ENCODE measurements at regions not wholly inside any gene's neighbourhood (a gene's known extent, or its start where the extent isn't known, plus 50 kb on each side); places are given as distances from the start of the nearest gene placed in this dataset.

DNA sequence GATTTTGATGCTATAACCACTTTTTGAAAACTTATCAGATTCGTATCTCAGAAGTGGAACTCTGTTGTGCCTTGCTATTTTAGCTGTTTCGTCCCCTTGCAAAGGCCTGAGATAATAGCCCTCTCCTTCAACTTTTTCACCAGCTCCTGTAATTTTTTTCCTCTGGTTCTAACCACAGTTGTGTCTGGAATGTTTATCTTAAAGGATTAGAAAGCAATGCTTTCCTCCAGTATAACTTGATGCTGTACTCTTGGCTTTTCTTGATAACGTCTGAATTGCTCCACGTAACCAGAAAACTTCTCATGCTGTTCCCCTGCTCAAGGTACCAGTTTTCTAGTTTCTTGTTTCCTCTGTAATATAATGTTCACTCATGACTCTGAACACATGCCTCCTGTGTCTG, 209.4 kb downstream of the DTWD2 start:
- DNase-seq (ENCODE audit: low read depth), result no peak

DNA sequence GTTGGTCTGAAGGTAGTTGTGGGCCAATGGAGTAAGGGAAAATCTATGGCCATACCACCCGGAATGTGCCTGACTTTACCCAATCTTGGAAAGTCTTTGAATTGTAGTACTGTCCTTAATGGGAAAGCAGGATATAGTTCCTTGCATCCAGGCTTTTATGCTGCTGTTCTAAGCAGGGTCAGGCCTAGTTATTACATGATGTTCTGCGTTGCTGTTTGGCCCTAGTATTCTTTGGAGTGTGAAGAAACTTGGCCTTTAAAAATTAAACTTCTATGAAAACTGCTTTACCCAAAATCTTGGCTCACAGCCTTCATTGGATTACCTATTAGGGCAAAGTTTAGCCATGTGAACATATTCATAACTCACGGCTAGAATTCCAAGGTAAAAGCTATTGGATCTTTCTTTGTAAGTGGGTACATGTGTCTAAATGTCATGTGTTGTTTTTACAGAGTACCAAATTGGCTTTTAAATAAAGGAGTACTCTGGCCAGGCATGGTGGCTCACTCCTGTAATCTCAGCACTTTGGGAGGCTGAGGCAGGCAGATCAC, 211.1 kb downstream of the DTWD2 start:
- DNase-seq (ENCODE audit: low read depth), result no peak

DNA sequence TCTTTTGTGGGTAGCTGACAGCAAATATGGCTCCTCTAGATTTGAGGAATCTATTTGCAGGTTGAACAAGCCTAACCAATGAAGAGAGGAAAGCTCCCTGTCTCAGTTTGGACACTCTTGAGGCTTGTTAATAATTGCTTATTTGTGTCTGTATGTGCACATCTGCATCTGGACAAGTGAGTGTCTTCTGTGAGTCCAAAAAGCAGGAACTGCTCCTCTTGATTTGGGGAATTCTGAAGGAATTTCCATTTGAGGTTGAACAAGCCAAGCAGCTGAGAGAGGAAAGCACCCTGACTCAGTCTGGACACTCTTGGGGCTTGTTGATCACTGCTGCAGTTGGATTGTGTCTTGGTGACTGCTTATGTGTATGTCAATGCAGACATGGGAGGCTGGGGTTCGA, 211.6 kb downstream of the DTWD2 start:
- DNase-seq (ENCODE audit: low read depth), result no peak

DNA sequence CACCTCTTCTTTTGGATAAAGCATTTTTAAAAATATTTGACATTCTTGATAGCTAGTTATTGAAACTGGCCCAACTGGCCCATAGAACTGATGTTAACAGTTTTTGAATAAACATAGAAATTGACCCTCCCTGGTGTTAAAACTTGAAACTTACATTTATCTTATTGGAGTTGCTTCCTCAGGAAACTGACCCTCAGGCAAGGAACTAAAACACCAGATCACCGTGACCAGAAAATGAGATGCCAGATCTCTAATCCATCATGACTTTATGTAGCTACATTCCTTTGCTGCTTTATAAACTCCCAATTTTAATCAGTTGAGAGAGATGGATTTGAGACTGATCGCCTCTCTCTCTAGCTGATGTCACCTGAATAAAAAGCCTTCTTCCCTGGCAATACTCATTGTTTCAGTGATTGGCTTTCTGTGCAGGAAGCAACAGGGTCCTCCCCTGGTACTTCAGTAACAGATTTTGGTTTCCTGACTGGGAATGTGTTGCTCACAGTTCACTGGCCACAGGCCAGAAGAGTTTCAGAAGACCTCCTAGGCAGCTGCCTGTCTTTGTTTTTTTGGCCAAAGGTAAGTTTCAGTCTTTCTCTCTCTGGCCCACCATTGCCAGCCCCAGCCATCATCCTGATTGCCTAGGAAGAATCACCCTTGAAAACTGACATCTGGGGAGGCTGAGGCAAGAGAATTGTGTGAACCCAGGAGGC, 212.4 kb downstream of the DTWD2 start:
- no peak for DNase-seq (ENCODE audit: low read depth)

DNA sequence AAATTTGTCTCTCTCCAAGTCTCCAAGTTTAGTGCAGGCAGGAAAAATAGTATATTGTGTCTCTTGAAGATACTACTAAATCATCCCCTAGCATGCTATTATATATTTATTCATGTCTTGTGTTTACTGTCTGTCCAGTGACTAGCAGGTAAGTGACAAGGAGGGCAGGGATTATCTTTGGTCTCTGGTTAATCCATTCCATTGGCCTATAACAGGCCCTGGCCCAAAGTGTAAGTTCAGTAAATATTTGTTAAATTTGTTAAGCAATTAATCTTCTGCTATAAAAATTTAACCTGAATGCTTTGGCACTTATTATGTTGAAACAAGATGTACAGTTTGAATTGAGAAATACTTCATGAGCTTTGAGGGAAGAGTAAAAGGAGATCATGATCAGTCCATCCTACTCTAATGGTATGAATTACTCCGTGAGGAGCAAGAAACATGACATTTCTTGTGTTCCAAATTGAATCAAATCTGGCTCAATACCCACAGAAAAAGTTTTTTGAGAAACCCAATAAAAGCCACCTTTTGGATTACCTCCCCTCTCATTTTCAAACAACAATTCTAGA, 219.7 kb downstream of the DTWD2 start:
- DNase-seq (ENCODE audit: low read depth), result no peak

DNA sequence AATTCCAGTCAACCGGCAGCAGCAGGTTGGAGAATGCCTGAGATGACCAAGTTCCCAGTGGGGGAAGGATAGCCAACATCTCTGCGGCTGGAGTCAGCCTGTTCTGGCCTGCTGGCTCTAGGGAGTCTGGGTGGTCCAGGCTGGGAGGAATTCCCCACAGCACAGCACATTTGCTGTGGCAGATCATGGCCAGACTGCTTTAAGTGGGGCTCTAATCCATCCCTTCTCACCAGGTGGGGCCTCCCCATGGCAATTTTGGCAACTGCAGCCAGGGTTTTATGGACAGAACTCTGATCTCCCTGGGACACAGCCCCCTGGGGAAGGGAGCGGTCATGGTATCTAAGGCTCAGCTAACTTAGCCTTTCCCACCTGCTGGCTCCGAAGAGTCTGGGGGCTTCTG, 226.1 kb downstream of the DTWD2 start:
- no peak for DNase-seq (ENCODE audit: low read depth)

DNA sequence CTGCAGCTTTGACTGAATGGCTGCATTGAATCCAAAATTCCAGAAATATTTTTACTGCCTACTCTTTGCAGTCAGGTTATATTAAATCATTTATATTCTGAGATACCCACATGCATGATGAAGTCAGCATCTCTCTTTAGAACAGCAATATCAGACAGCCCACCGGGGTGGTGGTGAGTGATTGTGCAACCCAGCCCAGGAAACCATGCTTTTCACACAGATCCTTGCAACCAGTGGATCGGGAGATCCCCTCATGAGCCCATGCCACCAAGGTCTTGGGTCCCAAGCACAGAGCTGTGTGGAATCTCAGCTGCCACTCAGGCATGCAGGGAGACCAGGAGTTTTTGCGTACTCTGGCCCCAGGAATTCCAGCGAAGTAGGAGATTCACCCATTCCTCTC, 226.5 kb downstream of the DTWD2 start:
- DNase-seq (ENCODE audit: low read depth), result no peak

DNA sequence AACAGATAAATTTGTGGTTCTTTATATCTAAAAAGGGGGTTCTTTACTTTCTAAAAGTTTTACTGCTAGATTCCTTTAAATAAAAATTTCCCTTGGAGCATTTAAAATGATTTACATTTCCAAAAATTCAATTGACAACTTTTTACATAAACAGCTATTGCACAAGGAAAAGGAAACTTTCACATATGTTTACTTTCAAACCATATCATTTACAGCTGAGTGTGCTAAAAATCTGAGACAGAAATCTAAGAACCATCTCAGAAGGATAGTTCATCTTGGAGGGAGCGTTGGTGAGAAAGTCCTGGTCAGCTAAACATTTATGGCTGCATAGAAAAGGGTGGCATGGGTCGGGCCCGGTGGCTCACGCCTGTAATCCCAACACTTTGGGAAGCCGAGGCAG, 235.4 kb downstream of the DTWD2 start:
- DNase-seq (ENCODE audit: low read depth), result no peak

DNA sequence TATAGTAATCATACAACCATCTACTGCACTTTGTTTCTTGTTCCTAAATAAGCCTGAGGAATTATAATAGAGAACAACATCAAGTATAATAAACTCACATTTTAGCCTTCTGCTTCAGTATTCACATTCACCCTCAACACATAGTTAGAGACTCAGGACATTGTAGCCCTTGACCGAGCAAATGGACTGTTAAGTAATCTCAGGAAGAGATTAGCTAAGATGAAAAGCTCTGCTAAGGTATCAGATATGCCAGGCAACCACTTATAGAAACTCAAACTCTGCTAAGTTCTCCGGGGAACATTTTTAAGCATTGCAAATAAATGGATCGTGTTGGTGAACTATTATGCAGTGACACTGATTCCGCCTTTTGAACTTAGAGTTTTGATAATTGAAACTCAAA, 252.0 kb downstream of the DTWD2 start:
- no peak for DNase-seq (ENCODE audit: low read depth)

DNA sequence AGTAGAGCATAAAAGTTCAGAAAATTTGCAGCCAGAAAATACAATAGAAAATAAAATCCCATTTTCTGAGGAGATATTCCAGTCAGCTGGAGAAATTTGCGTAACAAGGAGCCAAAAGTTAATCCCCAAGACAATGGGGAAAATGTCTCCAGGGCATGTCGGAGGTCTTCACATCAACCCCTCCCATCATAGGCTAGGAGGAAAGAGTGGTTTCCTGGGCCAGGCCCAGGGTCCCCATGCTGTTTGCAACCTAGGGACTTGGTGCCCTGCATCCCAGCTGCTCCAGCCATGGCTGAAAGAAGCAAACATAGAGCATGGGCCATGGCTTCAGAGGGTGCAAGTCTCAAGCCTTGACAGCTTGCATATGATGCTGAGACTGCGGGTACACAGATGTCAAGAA, 255.0 kb downstream of the DTWD2 start:
- DNase-seq (ENCODE audit: low read depth), result no peak

DNA sequence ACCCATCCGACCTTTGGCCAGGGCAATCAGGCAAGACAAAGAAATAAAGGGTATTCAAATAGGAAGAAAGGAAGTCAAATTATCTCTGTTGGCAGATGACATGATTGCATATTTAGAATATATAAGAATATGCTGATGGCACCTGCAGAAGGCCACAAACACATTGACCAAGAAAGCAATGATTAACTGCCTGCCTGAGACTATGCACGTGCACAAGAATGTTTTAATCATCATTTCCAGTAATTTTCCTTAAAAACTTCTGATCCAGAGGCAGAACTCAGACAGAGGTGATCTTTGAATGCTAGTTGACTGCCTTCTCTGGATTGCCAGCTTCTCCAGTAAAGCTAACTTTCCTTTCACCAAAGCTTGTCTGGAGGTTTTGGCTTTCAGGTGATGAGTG, 260.2 kb downstream of the DTWD2 start:
- DNase-seq (ENCODE audit: low read depth), result no peak

DNA sequence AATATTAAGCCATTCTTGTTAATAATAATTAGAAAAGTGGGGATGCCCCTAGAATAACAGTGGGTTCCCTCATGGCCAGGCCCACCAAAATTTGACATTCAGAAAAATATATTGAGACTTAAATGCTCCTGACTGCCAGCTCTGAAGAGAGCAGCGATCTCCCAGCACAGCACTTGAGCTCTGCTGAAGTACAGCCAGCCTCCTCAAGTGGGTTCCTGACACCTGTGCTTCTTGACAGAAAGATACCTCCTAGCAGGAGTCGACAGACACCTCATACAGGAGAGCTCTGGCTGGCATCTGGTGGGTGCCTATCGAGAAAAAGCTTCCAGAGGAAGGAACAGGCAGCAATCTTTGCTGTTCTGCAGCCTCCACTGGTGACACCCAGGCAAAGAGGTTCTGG, 261.5 kb downstream of the DTWD2 start:
- no peak for DNase-seq (ENCODE audit: low read depth)

DNA sequence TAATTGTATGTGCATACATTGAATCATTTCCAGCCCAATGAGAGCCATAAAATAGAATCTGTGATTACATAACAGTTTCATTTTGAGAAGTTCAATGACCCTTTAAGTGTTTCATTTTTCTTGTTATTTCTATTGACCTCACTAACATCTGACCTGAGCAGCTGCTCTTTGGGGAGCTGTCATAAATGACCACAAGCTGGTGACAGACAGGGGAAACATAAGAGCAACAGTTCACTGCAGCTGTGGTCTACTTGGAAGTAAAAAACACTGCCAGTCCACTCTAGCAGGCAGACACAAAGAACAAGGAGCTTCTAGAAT, 265.4 kb downstream of the DTWD2 start:
- no peak for DNase-seq (ENCODE audit: low read depth)

DNA sequence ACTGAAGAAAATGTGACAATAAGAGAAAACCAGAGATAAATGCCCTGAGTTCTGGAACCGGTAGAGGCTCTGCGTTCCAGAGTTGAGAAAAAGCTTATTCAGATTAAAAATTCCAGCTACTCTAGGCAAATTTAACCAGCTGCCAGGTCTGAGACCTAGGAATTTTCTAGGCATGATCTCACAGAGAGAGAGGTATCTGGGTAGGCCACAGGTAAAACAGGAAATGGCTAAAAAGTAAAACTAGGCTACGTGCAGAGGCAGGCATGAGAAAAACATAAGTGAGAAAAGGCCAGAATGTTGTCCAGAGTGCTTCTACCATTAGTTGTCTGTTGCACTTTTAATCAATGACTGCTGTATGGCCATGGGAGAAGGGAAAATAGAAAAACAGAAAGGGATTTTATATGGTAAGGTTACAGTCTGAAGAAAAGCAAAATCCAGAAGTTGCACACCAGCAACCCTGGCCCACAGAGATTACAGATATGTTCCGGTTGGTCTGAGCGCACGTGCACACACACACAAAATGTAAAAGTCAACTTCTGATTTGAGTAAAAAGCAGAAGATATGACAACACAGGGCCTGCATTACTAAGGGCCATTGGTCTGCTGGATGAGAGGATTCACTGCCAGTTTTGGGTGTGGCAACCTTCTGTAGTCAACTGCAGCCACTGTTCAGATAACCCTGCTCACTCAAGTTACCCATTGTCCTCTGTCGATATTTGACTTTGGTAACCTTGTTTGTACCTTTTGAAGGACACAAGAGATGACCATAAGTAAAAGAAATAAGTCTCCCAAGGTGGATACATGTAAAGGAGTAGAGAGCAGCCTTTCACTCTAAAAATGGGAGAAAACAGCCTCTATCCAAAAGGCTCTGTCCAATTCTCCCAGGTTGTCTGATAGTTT, 266.0 kb downstream of the DTWD2 start:
- DNase-seq (ENCODE audit: low read depth), result no peak

DNA sequence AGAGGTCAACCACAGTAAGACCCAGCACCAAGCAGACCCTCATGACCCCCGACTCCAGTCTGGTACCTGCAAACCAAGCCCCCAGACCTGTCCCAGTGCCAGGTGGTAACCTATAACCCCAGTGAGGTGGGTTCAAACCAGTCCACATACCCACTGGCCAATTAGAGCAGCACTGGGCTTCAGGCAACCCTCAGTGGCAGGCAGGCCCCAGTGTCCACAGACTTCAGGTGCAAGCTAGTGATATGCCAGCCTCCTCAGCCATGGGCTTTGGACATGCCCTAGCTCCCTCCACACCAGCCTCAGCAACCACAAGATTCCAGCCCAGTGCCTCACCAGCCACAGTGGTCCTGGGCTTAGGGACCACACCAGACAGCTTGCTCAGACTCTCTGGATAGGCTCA, 276.6 kb downstream of the DTWD2 start:
- DNase-seq (ENCODE audit: low read depth), result no peak

DNA sequence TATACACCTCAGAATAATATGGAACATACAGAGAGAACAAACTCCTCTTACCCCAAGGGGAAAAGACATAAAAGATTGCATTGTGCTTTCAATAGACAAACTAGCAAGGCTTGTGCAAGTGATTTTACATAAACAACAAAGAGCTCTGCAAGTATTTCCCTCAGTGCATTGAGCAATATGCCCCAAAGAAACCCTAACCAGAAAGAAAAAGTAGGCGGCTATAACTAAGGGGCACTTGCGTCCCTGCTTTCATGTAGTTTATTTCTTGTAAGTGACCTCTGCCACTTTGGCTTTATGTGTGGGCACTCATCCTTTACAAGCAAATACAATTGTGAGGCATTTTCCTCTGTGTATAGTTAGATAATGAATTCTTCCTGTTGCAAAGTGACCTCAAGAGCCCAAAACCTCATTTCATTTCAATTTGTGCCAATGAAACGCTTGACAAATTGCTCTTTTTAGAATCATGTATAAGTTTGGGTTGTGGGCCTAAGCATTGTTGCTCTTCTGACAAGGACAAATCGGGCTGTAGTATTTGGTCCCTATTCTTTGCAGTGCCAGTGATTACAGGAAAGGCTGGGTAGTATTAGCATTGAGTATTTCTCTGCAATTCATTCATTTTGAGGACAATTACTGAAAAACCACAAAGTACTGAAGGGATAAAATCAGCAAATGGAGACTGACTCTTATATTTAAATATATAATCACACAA, 282.2 kb downstream of the DTWD2 start:
- DNase-seq (ENCODE audit: low read depth), result no peak

DNA sequence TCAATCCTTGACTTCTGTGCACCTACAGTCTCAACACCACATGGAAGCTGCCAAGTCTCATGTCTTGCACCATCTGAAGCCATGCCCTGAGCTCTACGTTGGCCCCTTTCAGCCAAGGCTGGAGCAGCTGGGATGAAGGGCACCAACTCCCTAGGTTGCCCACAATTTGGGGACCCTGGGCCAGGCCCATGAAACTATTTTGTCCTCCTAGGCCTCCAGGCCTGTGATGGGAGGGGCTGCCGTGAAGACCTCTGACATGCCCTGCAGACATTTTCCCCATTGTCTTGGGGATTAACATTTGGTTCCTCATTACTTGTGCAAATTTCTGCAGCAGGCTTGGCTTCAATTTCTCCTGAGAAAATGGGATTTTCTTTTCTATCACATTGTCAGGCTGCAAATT, 285.1 kb downstream of the DTWD2 start:
- DNase-seq (ENCODE audit: low read depth), result no peak

DNA sequence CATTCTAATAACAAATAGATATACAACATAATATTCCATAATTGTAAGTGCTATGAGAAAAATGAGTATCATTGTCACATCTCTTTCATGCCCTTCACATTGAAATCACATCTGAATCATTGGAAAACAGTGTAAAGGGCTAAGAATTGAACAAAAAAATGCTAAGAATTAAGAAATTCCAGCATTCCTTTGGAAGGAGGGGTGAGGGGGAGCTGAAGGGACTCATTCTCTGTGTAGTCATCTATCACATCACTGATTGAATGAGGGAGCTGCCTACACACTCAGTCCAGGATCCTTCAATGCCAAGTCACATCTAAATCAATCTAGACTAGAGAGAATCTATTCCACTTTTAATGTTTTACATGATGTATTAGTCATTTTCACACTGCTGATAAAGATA, 286.6 kb downstream of the DTWD2 start:
- no peak for DNase-seq (ENCODE audit: low read depth)

DNA sequence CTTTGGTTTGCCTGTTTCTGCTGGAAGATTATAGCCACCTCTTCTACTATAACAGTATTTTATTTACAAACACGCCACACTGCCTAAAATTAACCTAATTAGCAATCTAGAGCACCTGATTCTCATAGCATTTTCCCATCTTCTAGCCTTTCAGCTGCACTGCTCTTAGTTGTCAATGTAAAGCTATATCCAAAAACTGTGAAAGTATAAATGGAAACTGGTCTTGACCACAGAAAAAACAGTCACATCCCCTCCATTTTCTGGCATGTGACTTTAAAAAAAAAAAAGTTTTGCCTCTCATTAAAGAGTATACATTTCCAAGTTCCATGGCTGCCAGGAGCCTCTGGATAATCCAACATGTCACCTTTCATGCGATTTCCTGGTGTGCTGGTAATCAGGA, 287.8 kb downstream of the DTWD2 start:
- no peak for DNase-seq (ENCODE audit: low read depth)

DNA sequence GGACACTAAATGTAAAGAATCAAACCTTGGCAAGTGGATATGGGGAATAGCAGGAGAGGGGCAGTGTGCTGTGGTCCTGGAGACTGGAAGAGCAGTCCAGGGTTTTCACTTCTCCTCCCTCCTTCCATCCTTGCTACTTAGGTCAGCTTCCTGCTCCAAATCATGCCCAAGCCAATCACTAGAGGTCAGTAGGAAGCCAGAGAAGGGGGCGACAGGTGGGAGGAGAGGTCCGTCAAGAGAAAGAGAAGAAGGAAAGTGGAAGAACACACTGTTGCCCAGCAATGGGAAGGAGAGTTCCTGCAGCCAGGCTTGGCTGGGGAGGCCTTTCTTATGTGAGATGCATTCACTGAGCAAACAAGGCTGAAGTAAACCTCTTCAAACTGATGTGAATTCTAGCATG, 289.6 kb downstream of the DTWD2 start:
- DNase-seq (ENCODE audit: low read depth), result no peak

DNA sequence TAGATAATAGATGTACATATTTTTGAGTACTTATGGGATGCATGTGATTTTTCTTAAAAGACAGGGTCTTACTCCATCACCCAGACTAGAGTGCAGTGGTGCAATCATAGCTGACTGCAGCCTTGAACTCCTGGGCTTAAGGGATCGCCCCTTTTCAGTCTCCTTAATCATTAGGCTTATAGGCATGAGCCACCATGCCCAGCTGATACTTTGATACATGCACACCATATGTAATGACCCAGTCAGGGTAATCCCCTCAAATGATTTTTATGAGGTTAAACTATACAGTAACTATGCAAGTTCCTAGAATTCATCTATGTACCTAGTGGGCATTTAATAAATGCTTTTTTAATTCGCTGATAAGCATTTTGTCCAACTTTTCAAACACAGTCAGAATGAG, 292.3 kb downstream of the DTWD2 start:
- DNase-seq (ENCODE audit: low read depth), result no peak

DNA sequence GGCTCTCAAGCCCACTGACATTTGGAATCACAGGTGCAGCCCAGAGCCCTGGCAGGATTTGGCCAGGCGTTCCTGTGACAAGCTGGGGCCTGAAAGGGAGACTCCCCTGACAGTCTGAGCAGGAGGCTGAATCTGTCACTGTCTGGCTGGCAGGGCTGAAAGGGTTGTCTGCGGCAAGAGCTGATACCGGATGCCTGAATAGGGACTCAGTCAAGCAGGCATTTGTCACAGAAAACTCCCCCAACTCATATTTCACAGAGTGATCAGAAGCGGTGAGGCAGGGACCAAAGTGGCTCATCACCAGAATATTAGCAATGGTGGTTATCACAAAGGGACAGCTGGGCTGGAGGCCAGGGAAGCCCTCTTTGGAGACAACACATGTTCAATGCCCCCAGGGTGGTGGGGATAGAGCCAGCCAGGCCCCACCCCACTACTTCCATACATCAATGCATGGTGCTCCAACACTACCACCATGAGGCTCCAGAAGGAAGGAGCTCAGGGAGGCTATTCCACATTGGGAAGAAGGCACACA, 295.5 kb downstream of the DTWD2 start:
- DNase-seq (ENCODE audit: low read depth), result no peak

All from CMK (cell line).